Hepatocyte (in vitro differentiated cells): ENCODE measurements at regions not wholly inside any gene's neighbourhood (a gene's known extent, or its start where the extent isn't known, plus 50 kb on each side); places are given as distances from the start of the nearest gene placed in this dataset.

Source experiments
- EZH2 ChIP-seq: fragments of 200-600 bp; sonication (generic); IDR thresholded peaks from 2 replicates; pipeline ENCODE4 v1.6.1; 2016; ENCODE audit warnings: antibody characterized with exemption, mild to moderate bottlenecking, borderline replicate concordance
- TF ChIP-seq, protein P1 (sequence below): fragments of 200-600 bp; sonication (generic); IDR thresholded peaks from 2 replicates; pipeline ENCODE4 v1.5.1; 2016; ENCODE audit warnings: antibody characterized with exemption, mild to moderate bottlenecking; ENCODE audit not compliant: poor library complexity

DNA sequence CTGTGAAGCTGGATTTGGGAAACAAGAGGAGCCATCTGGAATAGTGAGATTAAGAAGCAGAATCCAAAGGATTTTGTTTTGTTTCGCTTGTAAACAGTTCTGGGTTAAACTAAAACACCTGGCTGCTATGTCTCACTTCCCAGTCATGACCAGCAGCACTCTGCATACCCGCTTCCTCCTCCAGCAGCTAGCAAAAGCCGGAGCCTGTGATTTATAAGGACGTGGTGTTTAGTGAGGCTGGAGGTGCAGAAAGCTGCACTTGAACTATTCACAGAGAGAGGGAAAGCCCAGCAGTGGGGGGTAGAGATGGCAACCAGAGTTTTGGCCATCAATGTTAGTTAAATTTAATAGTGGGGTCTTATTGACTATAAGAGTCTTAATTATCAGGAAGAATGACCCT is 240.2 kb downstream of the AJAP1 start:
- TF ChIP-seq, protein P1, sequence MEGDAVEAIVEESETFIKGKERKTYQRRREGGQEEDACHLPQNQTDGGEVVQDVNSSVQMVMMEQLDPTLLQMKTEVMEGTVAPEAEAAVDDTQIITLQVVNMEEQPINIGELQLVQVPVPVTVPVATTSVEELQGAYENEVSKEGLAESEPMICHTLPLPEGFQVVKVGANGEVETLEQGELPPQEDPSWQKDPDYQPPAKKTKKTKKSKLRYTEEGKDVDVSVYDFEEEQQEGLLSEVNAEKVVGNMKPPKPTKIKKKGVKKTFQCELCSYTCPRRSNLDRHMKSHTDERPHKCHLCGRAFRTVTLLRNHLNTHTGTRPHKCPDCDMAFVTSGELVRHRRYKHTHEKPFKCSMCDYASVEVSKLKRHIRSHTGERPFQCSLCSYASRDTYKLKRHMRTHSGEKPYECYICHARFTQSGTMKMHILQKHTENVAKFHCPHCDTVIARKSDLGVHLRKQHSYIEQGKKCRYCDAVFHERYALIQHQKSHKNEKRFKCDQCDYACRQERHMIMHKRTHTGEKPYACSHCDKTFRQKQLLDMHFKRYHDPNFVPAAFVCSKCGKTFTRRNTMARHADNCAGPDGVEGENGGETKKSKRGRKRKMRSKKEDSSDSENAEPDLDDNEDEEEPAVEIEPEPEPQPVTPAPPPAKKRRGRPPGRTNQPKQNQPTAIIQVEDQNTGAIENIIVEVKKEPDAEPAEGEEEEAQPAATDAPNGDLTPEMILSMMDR, result no peak
- TF ChIP-seq EZH2, result no peak
